ENCODE measurements at regions not wholly inside any gene's neighbourhood (a gene's known extent, or its start where the extent isn't known, plus 50 kb on each side); places are given as distances from the start of the nearest gene placed in this dataset.

DNA sequence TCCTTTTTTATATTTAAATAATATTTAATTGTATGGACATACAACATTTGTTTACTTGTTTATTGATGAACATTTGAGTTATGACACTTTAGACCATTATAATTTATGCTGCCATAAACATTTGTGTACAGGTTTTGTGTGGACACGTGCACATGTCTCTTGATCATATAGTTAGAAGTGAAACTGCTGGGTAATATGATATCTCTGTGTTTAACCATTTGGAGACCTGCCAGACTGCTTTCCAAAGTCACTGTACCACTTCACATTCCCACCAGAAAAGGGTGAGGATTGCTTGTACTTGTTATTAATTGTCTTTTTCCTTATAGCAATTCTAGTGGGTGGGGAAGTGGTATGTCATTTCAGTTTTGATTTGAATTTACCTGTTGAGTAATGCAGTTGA is 145.6 kb upstream of the KLHL1 start:
- H3K9me3 ChIP-seq, result peaks cover 0 to 15% (median 0%) of the 10 kb centered on the region in 11 donors
- no peaks in the 10 kb centered on the region for H3K4me1 ChIP-seq
- no peak overlapping the region for H3K27ac ChIP-seq
- intact Hi-C loops (cut with DNase I), result no loop called here
- 8 to 15% methylated on average over 1 of the region's 1 CpG for WGBS, 2 donors
- DNase-seq (no peak), ATAC-seq (no peak)
- TF ChIP-seq CTCF (IDR thresholded peaks at IDR 0.05), result no peak
- no peaks in the 10 kb centered on the region for H3K27me3 ChIP-seq
- no peaks in the 10 kb centered on the region for H3K36me3 ChIP-seq
- no peak overlapping the region for H3K4me3 ChIP-seq

- intact Hi-C loops (cut with DNase I), result no loop called here
- Histone ChIP-seq H3K4me3 (no peak overlapping the region), H3K36me3 (no peaks in the 10 kb centered on the region), H3K4me1 (no peaks in the 10 kb centered on the region), H3K27me3 (no peaks in the 10 kb centered on the region), H3K9me3 (peaks cover 0 to 15% (median 0%) of the 10 kb centered on the region in 11 donors), H3K27ac (no peak overlapping the region)
- no peak for ATAC-seq
- TF ChIP-seq CTCF (IDR thresholded peaks at IDR 0.05), result no peak
- DNase-seq, result no peak
- 55 to 68% methylated on average over 2 of the region's 2 CpGs for WGBS, 2 donors
These were observed 145.2 kb upstream of the KLHL1 start for GRCh38 chr13:70253411-70253810.

- no peak for DNase-seq
These were observed 141.2 kb upstream of the KLHL1 start for GRCh38 chr13:70249332-70250064.

DNA sequence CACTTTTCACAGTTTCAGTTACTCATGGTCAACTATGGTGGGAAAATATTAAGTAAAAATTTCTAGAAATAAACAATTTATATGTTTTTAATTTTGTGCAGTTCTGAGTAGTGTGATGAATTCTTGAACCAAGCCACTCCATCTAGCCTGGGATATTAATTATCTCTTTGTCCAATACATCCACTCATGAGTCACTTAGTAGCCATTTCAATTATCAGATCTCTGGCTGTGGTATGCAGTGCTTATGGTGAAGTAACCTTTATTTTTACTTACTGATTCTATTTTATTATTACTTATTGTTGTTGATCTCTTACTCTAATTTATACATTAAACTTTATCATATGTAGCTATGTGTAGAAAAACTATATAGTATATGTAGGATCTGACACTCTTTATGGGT is 128.9 kb upstream of the KLHL1 start:
- ATAC-seq (no peak), DNase-seq (no peak)
- H3K27ac ChIP-seq, result no peak overlapping the region
- no peak for TF ChIP-seq CTCF (IDR thresholded peaks at IDR 0.05)
- intact Hi-C loops (cut with DNase I), result no loop called here
- no peaks in the 10 kb centered on the region for H3K27me3 ChIP-seq
- no peaks in the 10 kb centered on the region for H3K36me3 ChIP-seq
- peaks cover 0 to 20% (median 3%) of the 10 kb centered on the region in 11 donors for H3K9me3 ChIP-seq
- H3K4me1 ChIP-seq, result no peaks in the 10 kb centered on the region
- H3K4me3 ChIP-seq, result no peak overlapping the region

More at GRCh38 chr13:70249332-70250064, 141.2 kb upstream of the KLHL1 start:
- intact Hi-C loops (cut with DNase I), result no loop called here
- no peak overlapping the region for H3K27ac ChIP-seq
- no peak for TF ChIP-seq CTCF (IDR thresholded peaks at IDR 0.05)
- no peaks in the 10 kb centered on the region for H3K4me1 ChIP-seq
- no peak overlapping the region for H3K4me3 ChIP-seq
- H3K27me3 ChIP-seq, result no peaks in the 10 kb centered on the region
- ATAC-seq, result no peak
- peaks cover 0 to 6% (median 0%) of the 10 kb centered on the region in 11 donors for H3K9me3 ChIP-seq
- no peaks in the 10 kb centered on the region for H3K36me3 ChIP-seq
- 89 to 92% methylated on average over 8 of the region's 8 CpGs for WGBS, 2 donors
